H1 (cell line): ENCODE measurements at regions not wholly inside any gene's neighbourhood (a gene's known extent, or its start where the extent isn't known, plus 50 kb on each side); places are given as distances from the start of the nearest gene placed in this dataset.

Source experiments
- CTCF ChIA-PET: fragments of 300-600 bp; sonication (Branson Sonifier 250); formaldehyde crosslinking; loops from one replicate; lab custom pipeline; 2021; ENCODE audit not compliant: partially characterized antibody; lab: Charles Lee
- POLR2A ChIA-PET: fragments of 300-600 bp; sonication (Branson Sonifier 250); formaldehyde crosslinking; loops from one replicate; lab custom pipeline; 2021; ENCODE audit warnings: inconsistent platforms; ENCODE audit not compliant: partially characterized antibody; lab: Charles Lee
- DNase-seq, 2 experiments: peaks; one replicate each; pipeline versions ENCODE4 v3.0.0 to v3.0.0-alpha.2; 2010 to 2022; ENCODE audit warnings: low spot score in 2 of 2, low read depth in 1 of 2, mixed read lengths in 1 of 2
- FAIRE-seq: peaks from 2 replicates; lab custom pipeline; 2011; peaks lifted over from hg19 to GRCh38; lab: Jason Lieb, UNC
- H2AFZ ChIP-seq: 2 replicates; pipeline ENCODE4 v1.8.1; 2012; ENCODE audit warnings: low read length, inconsistent platforms
- H2AK5ac ChIP-seq: 2 replicates; pipeline ENCODE4 v1.6.1; 2013; ENCODE audit warnings: low read depth, low read length
- H2BK120ac ChIP-seq: replicated peaks from 2 replicates; pipeline ENCODE3; 2013; ENCODE audit warnings: low read depth, low read length, inconsistent platforms
- H2BK12ac ChIP-seq: 2 replicates; pipeline ENCODE4 v1.6.1; 2013; ENCODE audit warnings: low read depth, low read length
- H2BK15ac ChIP-seq: 2 replicates; pipeline ENCODE4 v1.6.1; 2013; ENCODE audit warnings: low read length
- H2BK20ac ChIP-seq: 2 replicates; pipeline ENCODE4 v1.6.1; 2013; ENCODE audit warnings: low read length
- H2BK5ac ChIP-seq: 2 replicates; pipeline ENCODE4 v1.6.1; 2013; ENCODE audit warnings: low read depth, low read length
- H3K14ac ChIP-seq: 2 replicates; pipeline ENCODE4 v1.6.1; 2013; ENCODE audit warnings: inconsistent platforms; ENCODE audit not compliant: insufficient read length
- H3K18ac ChIP-seq: 2 replicates; pipeline ENCODE4 v1.6.1; 2013; ENCODE audit warnings: low read length; ENCODE audit errors: extremely low read depth
- H3K23ac ChIP-seq: 2 replicates; pipeline ENCODE4 v1.6.1; 2013; ENCODE audit warnings: inconsistent platforms; ENCODE audit not compliant: insufficient read length
- H3K23me2 ChIP-seq: 2 replicates; pipeline ENCODE4 v1.6.1; 2013; ENCODE audit warnings: low read depth, low read length
- H3K27ac ChIP-seq: 2 replicates; pipeline ENCODE4 v1.6.1; 2011; ENCODE audit warnings: low read depth, low read length, inconsistent platforms
- H3K27me3 ChIP-seq, 4 experiments: replicated peaks in 1 of 4; 1 replicate in 1 of 4; 2 replicates in 3 of 4; pipeline versions ENCODE4 v1.6.1 to v1.8.1; 2011 to 2013; ENCODE audit warnings: low read length in 3 of 4, mild to moderate bottlenecking in 3 of 4, inconsistent platforms in 2 of 4, mixed read lengths in 2 of 4, moderate library complexity in 1 of 4; ENCODE audit not compliant: control insufficient read depth in 3 of 4, insufficient read depth in 3 of 4; ENCODE audit errors: extremely low read depth in 1 of 4
- H3K36me3 ChIP-seq, 4 experiments: 2 replicates each; pipeline versions ENCODE4 v1.6.1 to v1.8.1; 2011 to 2013; ENCODE audit warnings: mild to moderate bottlenecking in 4 of 4, low read length in 3 of 4, moderate library complexity in 2 of 4, control low read depth in 1 of 4, inconsistent platforms in 1 of 4; ENCODE audit not compliant: insufficient read depth in 4 of 4, control insufficient read depth in 2 of 4
- H3K4ac ChIP-seq: replicated peaks from 2 replicates; pipeline ENCODE3; 2013; ENCODE audit warnings: low read length, low read depth, mixed read lengths, inconsistent platforms; ENCODE audit not compliant: insufficient read length
- H3K4me1 ChIP-seq, 4 experiments: replicated peaks in 1 of 4; 1 replicate in 1 of 4; 2 replicates in 3 of 4; pipeline versions ENCODE4 v1.6.1 to v1.8.1; 2011 to 2013; ENCODE audit warnings: low read length in 3 of 4, inconsistent platforms in 2 of 4, mixed read lengths in 1 of 4; ENCODE audit not compliant: insufficient read depth in 4 of 4, control insufficient read depth in 3 of 4
- H3K4me2 ChIP-seq, 2 experiments: 2 replicates each; pipeline versions ENCODE4 v1.6.1 to v1.8.1; 2011 to 2013; ENCODE audit warnings: low read depth in 2 of 2, low read length in 2 of 2, control low read depth in 1 of 2, inconsistent platforms in 1 of 2, mild to moderate bottlenecking in 1 of 2; ENCODE audit not compliant: insufficient read depth in 1 of 2
- H3K4me3 ChIP-seq, 4 experiments: fragments of 200-600, 300-600 bp in 1 of 4; sonication (generic), shearing (Covaris generic), sonication (Bioruptor Twin) in 1 of 4; 2 replicates each; pipeline versions ENCODE4 v1.5.1 to v1.8.1; 2011 to 2016; ENCODE audit warnings: low read length in 4 of 4, low read depth in 3 of 4, control low read depth in 2 of 4, inconsistent platforms in 2 of 4, mild to moderate bottlenecking in 2 of 4, mixed read lengths in 1 of 4, moderate library complexity in 1 of 4; ENCODE audit not compliant: insufficient read depth in 2 of 4; ENCODE audit errors: extremely low read depth in 1 of 4
- H3K56ac ChIP-seq: replicated peaks from 2 replicates; pipeline ENCODE3; 2013; ENCODE audit warnings: low read depth, mild to moderate bottlenecking, mixed read lengths, low read length, inconsistent platforms; ENCODE audit not compliant: insufficient read length
- H3K79me1 ChIP-seq: 2 replicates; pipeline ENCODE4 v1.6.1; 2013; ENCODE audit warnings: low read depth, low read length, control low read depth
- H3K79me2 ChIP-seq, 2 experiments: 2 replicates each; pipeline versions ENCODE4 v1.6.1 to v1.8.1; 2012 to 2013; ENCODE audit warnings: low read length in 2 of 2, mild to moderate bottlenecking in 2 of 2, inconsistent platforms in 1 of 2; ENCODE audit not compliant: insufficient read depth in 2 of 2, control insufficient read depth in 1 of 2
- H3K9ac ChIP-seq, 4 experiments: replicated peaks in 1 of 4; 1 replicate in 1 of 4; 2 replicates in 3 of 4; pipeline versions ENCODE4 v1.6.1 to v1.8.1; 2011 to 2013; ENCODE audit warnings: low read depth in 3 of 4, low read length in 3 of 4, control low read depth in 2 of 4, mild to moderate bottlenecking in 2 of 4, moderate library complexity in 2 of 4, inconsistent platforms in 1 of 4; ENCODE audit errors: extremely low read depth in 1 of 4
- H3K9me3 ChIP-seq, 2 experiments: 2 replicates each; pipeline versions ENCODE4 v1.6.1 to v1.8.1; 2012 to 2013; ENCODE audit warnings: mild to moderate bottlenecking in 2 of 2, moderate library complexity in 2 of 2, control low read depth in 1 of 2, inconsistent platforms in 1 of 2, low read depth in 1 of 2, low read length in 1 of 2, mixed read lengths in 1 of 2; ENCODE audit not compliant: insufficient read depth in 2 of 2
- H4K20me1 ChIP-seq, 2 experiments: replicated peaks in 1 of 2; 2 replicates each; pipeline versions ENCODE3 to v1.8.1; 2011 to 2013; ENCODE audit warnings: inconsistent platforms in 2 of 2, low read length in 2 of 2, mild to moderate bottlenecking in 1 of 2; ENCODE audit not compliant: insufficient read depth in 2 of 2, control insufficient read depth in 1 of 2
- H4K5ac ChIP-seq: 2 replicates; pipeline ENCODE4 v1.6.1; 2013; ENCODE audit warnings: low read length, low read depth, mixed read lengths, inconsistent platforms; ENCODE audit not compliant: insufficient read length
- H4K8ac ChIP-seq: 2 replicates; pipeline ENCODE4 v1.8.0; 2013; ENCODE audit warnings: mild to moderate bottlenecking, moderate library complexity, low read length, inconsistent platforms; ENCODE audit not compliant: insufficient read depth; ENCODE audit errors: extremely low read depth
- H4K91ac ChIP-seq: replicated peaks from 2 replicates; pipeline ENCODE3; 2013; ENCODE audit warnings: low read length, mixed read lengths, inconsistent platforms; ENCODE audit not compliant: insufficient read length
- NANOG ChIP-seq: IDR thresholded peaks from 2 replicates; pipeline ENCODE4 v1.6.1; 2011; ENCODE audit warnings: low read length, low read depth, mild to moderate bottlenecking, inconsistent platforms; ENCODE audit not compliant: insufficient read depth, poor library complexity, severe bottlenecking
- WGBS, 2 experiments: shearing (Covaris generic) in 1 of 2; methylation state at CpG; one replicate each; pipeline versions ENCODE4 v1.1.6 to v1.1.7; 2013 to 2015; ENCODE audit warnings: low lambda C conversion rate in 2 of 2, mixed read lengths in 2 of 2, inconsistent platforms in 1 of 2, low coverage in 1 of 2, missing lambda C conversion rate in 1 of 2; ENCODE audit not compliant: insufficient replicate concordance in 2 of 2, insufficient coverage in 1 of 2, insufficient read length in 1 of 2; ENCODE audit errors: extremely low coverage in 1 of 2, missing lambda C conversion rate in 1 of 2; 5-methylcytosine and 5-hydroxymethylcytosine counted together

DNA sequence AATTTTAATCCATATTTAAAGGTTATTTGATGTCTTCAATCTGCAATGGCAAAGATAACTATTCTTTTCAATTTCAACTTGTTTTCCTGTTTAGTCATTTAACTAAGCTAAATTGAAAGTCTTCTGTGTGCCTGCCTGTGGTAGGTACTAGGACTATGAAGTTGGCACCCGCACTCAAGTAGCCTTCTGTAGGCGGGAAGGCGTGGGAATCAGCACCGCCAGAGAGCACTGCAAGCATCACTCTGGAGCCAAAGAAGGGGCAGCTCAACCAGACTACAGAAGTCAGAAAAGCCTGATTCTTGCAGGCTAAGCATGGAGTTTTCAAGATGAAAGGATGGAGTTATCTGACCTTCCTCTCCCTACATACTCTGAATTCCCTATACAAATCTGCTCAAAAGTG, 269.0 kb upstream of the PHF14 start:
- Histone ChIP-seq H4K91ac (no peak overlapping the region), H2BK20ac (no peak overlapping the region), H2BK12ac (no peak overlapping the region), H2AK5ac (no peak overlapping the region), H3K56ac (no peak overlapping the region), H3K4me3 (no peak overlapping the region), H4K20me1 (no peaks in the 10 kb centered on the region), H3K27me3 (no peaks in the 10 kb centered on the region), H4K8ac (no peak overlapping the region), H3K23ac (no peak overlapping the region), H3K79me1 (no peaks in the 10 kb centered on the region), H3K4me2 (no peak overlapping the region), H2BK5ac (no peak overlapping the region), H4K5ac (no peak overlapping the region), H3K27ac (no peak overlapping the region), H2AFZ (no peak overlapping the region), H2BK15ac (no peak overlapping the region), H3K14ac (no peak overlapping the region), H3K23me2 (no peaks in the 10 kb centered on the region), H2BK120ac (no peak overlapping the region), H3K79me2 (no peaks in the 10 kb centered on the region), H3K9me3 (no peaks in the 10 kb centered on the region), H3K4ac (no peak overlapping the region), H3K4me1 (no peaks in the 10 kb centered on the region), H3K9ac (no peak overlapping the region), H3K18ac (no peak overlapping the region), H3K36me3 (no peaks in the 10 kb centered on the region)
- 89% methylated on average over 4 of the region's 4 CpGs; no CpG with 5 or more reads in 1 of the 2 experiments for WGBS, 2 experiments
- FAIRE-seq, result no peak
- ChIA-PET POLR2A (no interaction called here), CTCF (no interaction called here)
- no peak for TF ChIP-seq NANOG
- DNase-seq, result no peak
